GM12864 (cell line): ENCODE measurements at regions not wholly inside any gene's neighbourhood (a gene's known extent, or its start where the extent isn't known, plus 50 kb on each side); places are given as distances from the start of the nearest gene placed in this dataset.
"Not testable (repeated sequence)": the region's sequence is repeated elsewhere in the genome, so short reads cannot be mapped to it uniquely, and the experiment has no call there.

ENCODE experiments used
- DNase-seq: peaks from one replicate; pipeline ENCODE4 v3.0.0-alpha.2; 2011; ENCODE audit warnings: low read depth
- H3K4me3 ChIP-seq: 2 replicates; pipeline ENCODE4 v1.5.1; 2011; ENCODE audit warnings: mild to moderate bottlenecking, low read depth, low read length, control low read depth
- TF ChIP-seq, protein P1 (sequence below): IDR thresholded peaks from 2 replicates; pipeline ENCODE4 v1.5.1; 2011; ENCODE audit warnings: low read depth, mild to moderate bottlenecking, moderate library complexity, low read length, control low read depth, inconsistent platforms; ENCODE audit errors: missing control alignments

GRCh38 chr2:34143149-34143548 lies 544.0 kb upstream of the FAM98A start:
- no peak for DNase-seq
- no peak overlapping the region for H3K4me3 ChIP-seq
- TF ChIP-seq, protein P1, sequence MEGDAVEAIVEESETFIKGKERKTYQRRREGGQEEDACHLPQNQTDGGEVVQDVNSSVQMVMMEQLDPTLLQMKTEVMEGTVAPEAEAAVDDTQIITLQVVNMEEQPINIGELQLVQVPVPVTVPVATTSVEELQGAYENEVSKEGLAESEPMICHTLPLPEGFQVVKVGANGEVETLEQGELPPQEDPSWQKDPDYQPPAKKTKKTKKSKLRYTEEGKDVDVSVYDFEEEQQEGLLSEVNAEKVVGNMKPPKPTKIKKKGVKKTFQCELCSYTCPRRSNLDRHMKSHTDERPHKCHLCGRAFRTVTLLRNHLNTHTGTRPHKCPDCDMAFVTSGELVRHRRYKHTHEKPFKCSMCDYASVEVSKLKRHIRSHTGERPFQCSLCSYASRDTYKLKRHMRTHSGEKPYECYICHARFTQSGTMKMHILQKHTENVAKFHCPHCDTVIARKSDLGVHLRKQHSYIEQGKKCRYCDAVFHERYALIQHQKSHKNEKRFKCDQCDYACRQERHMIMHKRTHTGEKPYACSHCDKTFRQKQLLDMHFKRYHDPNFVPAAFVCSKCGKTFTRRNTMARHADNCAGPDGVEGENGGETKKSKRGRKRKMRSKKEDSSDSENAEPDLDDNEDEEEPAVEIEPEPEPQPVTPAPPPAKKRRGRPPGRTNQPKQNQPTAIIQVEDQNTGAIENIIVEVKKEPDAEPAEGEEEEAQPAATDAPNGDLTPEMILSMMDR: no peak

DNA sequence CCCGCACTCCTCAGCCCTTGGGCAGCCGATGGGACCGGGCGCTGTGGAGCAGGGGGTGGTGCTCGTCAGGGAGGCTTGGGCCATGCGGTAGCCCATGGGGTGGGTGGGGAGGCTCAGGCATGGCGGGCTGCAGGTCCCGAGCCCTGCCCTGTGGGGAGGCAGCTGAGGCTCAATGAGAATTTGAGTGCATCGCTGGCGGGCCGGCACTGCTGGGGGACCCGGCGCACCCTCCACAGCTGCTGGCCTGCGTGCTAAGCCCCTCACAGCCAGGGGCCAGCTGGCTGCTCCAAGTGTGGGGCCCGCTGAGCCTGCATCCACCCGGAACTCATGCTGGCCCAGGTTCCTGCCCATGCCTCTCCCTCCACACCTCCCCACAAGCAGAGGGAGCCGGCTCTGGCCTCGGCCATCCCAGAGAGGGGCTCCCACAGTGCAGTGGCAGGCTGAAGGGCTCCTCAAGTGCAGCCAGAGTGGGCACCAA lies 543.5 kb upstream of the FAM98A start:
- not testable (repeated sequence) for H3K4me3 ChIP-seq, DNase-seq

DNA sequence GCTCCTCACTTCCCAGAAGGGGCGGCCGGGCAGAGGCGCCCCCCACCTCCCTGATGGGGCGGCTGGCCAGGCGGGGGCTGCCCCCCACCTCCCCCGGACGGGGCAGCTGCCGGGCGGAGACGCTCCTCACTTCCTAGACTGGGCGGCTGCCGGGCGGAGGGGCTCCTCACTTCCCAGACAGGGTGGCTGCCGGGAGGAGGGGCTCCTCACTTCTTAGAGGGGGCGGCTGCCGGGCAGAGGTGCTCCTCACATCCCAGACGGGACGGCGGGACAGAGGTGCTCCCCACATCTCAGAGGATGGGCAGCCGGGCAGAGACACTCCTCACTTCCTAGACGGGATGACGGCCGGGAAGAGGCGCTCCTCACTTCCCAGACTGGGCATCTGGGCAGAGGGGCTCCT lies 534.0 kb upstream of the FAM98A start:
- not testable (repeated sequence) for DNase-seq, H3K4me3 ChIP-seq

DNA sequence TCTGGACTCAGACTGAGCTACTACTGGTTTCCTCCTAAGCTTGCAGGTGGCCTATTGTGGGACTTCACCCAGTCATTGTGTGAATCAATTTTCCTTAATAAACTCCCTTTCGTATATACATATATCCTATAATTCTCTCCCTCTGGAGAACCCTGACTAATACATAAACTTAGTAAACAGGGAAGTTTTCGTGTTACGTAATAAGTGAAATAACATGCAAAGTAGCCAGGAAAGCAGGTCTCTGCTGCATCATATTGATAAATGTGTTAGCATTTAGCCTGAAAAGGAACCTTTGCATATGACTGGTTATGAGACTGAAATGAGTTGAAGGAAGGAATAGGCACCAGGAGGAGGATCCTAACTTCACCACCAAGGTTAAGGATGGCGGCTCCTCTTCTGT lies 527.2 kb upstream of the FAM98A start:
- no peak for DNase-seq
- no peak overlapping the region for H3K4me3 ChIP-seq
- TF ChIP-seq, protein P1: no peak

DNA sequence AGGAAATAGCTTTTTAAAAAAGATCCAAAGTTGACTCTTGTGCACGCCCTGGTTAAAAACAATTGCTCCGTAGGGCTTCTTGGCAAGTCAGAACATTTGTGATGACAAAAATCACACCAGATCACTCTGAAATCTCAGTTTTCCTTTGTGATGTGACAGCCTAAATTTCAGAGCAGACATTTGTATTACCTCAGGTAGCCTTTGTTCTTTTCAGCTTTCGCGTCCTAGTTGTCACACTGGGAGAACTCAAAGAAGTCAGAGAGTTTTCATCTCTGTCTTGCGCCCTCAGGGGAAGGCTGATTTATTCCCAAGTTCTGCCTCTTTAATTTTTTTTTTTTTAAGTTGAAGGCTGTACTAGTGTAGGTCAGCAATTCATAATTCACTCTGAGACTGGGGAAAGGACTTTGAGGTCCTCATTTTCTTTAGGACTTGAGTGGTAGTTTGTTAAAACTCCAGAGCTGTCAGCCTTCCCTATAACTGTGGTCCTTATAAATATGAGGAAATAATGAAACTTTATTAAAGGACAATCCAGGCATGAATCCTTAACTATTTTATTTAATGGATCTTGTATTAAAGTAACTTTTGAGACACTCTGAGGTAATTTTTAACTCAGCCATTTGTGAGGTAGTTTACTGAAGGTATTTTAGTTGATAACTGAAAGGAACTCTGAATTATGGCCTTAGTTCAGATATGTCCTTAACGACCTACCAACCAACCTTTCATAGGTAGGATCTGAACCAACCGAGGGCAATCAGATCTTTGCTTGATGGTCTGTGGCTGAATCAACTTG lies 525.1 kb upstream of the FAM98A start:
- no peak overlapping the region for H3K4me3 ChIP-seq
- DNase-seq: no peak
- TF ChIP-seq, protein P1: no peak

DNA sequence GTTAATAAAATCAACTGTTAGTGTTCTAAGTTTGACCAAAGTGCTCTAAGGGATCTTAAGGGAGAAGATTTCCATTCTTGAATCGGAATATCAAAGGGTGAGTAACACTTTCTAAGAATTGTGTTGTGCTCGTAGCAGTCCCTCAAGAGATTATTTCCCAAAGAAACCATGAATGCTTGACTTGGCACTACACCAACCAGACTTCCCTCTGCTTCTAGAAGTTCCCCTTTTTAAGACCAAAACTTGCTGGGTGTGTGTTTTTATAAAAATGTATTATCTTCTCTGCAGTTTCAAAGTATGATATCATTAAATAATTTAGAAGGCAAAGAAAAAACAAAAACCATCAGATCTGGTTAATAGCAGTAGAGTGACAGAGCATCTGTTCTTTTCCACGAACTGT lies 522.0 kb upstream of the FAM98A start:
- no peak overlapping the region for H3K4me3 ChIP-seq
- DNase-seq: no peak
- TF ChIP-seq, protein P1: no peak

- DNase-seq: no peak
- H3K4me3 ChIP-seq: no peak overlapping the region
- TF ChIP-seq, protein P1: no peak
Measured at GRCh38 chr2:34115076-34115475, 516.0 kb upstream of the FAM98A start.

DNA sequence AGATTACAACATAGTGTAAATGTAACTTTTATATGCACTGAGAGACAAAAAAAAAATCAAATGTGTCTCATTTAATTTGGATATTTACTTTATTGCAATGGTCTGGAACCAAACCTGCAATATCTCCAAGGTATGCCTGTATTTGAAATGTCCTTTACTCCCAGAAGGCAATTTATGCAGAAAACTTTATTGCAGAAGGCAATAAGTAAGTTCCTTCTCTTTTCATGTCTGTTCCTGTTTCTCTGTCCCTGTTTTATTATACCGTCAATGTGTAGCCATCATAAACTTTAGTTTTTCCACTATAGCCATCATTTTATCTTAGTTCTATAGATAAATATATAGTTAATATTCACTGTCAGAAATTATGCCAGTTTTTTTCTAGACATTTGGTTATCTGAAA lies 513.1 kb upstream of the FAM98A start:
- H3K4me3 ChIP-seq: no peak overlapping the region
- DNase-seq: no peak
- TF ChIP-seq, protein P1: no peak
